ENCODE measurements at regions not wholly inside any gene's neighbourhood (a gene's known extent, or its start where the extent isn't known, plus 50 kb on each side); places are given as distances from the start of the nearest gene placed in this dataset.

DNA sequence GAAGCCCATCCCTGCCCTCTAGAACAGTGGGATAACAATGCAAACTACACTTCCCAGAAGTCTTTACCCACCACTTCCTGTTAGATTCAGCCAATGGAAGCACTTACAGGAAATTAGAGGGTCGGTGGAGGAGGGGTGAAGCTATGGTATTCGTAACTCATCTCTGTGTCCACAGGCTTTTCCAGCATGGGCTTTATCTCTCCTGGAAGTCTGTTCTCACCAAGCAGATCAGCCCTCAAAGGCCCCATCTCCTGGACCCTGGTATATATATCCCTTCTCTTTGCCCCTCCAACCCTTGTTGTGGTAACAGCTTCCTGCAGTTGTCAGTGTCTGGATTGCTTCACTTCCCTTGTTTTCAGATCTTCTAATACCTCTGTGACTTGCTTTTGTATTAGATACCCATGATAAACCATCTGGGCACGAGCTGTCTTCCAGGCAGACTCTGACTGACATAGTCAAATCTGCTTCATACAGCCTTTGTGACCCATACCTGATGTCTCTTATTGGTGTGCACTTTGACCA is 475.0 kb upstream of the POU3F3 start:
- peak overlapping the region; percentile 53 for H3K4me3 ChIP-seq (ENCODE audit: low read depth, low read length)
- H3K9ac ChIP-seq = no peak overlapping the region
- TF ChIP-seq CTCF (IDR thresholded peaks at IDR 0.05) = no peak
- no peaks in the 10 kb centered on the region for H3K36me3 ChIP-seq (ENCODE audit: control insufficient read depth, insufficient read depth, low read length)
- no peaks in the 10 kb centered on the region for H3K9me3 ChIP-seq (ENCODE audit: control insufficient read depth, low read length)
- H3K4me1 ChIP-seq = no peaks in the 10 kb centered on the region
- H3K27ac ChIP-seq = no peak overlapping the region
- H2AFZ ChIP-seq = peak overlapping the region; percentile 5
- no peaks in the 10 kb centered on the region for H3K27me3 ChIP-seq (ENCODE audit: control insufficient read depth, insufficient read depth, low read length)
- H3K4me2 ChIP-seq (ENCODE audit: low read length) = peak overlapping the region; percentile 52
- no peaks in the 10 kb centered on the region for H3K79me2 ChIP-seq

DNA sequence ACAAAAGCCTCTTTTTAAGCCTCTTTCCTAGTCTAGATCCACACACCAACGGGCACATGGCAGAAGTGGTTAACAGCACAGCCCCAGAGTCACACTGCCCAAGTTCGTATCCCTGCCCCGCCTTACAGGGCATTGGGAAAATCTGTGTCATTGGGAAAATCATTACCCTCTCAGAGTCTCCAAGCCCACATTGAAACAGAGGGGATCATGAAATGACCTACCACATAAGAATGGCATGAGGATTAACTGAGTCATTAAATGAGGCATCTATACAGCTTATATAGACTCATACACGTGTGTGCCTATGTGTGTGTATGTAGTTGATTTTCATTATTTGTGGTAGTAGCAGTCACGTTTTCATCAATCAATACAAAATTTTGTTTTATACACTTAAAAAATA is 469.0 kb upstream of the POU3F3 start:
- Histone ChIP-seq H3K79me2 (no peaks in the 10 kb centered on the region), H3K36me3 (ENCODE audit: control insufficient read depth, insufficient read depth, low read length) (no peaks in the 10 kb centered on the region), H3K27ac (no peak overlapping the region), H3K4me2 (ENCODE audit: low read length) (no peak overlapping the region), H2AFZ (no peak overlapping the region), H3K4me1 (no peaks in the 10 kb centered on the region), H3K9ac (no peak overlapping the region), H3K27me3 (ENCODE audit: control insufficient read depth, insufficient read depth, low read length) (no peaks in the 10 kb centered on the region), H3K4me3 (ENCODE audit: low read depth, low read length) (no peak overlapping the region), H3K9me3 (ENCODE audit: control insufficient read depth, low read length) (no peaks in the 10 kb centered on the region)
- TF ChIP-seq CTCF (IDR thresholded peaks at IDR 0.05) = no peak

DNA sequence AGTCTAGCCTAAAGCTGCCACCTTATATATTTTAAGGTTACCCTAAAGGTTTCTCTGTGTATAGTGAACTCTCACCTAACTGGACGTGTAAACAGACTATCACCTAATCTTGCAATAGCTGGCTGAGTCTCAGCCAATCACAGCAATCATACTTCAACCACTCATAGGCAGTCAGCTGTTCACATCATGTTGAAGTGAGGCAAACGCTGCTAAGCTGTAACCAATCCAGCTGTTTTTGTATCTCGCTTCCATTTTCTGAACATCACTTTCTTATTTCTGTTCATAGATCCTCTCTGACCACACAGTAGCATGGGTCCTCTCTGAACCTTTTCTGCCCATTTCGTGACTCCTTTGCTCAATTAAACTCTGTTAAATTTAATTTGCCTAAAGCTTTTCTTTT is 468.2 kb upstream of the POU3F3 start:
- Histone ChIP-seq H3K36me3 (ENCODE audit: control insufficient read depth, insufficient read depth, low read length) (no peaks in the 10 kb centered on the region), H3K27ac (no peak overlapping the region), H3K4me1 (no peaks in the 10 kb centered on the region), H3K9ac (no peak overlapping the region), H3K4me3 (ENCODE audit: low read depth, low read length) (no peak overlapping the region), H3K79me2 (no peaks in the 10 kb centered on the region), H3K27me3 (ENCODE audit: control insufficient read depth, insufficient read depth, low read length) (no peaks in the 10 kb centered on the region), H3K4me2 (ENCODE audit: low read length) (no peak overlapping the region), H3K9me3 (ENCODE audit: control insufficient read depth, low read length) (no peaks in the 10 kb centered on the region), H2AFZ (no peak overlapping the region)
- TF ChIP-seq CTCF (IDR thresholded peaks at IDR 0.05) = no peak

DNA sequence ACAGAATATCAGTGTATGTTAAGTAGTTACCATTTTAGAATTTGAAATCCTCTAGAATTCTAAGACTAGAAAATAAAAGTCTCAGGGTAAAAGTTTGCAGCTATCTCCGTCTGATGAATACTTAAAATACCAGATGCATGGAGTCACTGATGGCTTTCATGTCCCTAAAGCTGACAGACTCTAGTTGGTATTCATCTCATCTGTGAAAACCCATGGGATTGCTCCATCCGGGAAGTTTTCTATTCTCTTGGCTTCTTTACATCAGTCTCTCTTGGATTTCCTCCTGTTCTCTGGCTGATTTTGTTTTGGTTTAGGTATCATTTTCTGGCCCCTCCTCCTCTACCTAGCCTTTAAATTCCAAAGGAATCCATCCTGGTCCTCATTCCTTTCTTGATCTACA is 465.6 kb upstream of the POU3F3 start:
- H3K4me1 ChIP-seq = no peaks in the 10 kb centered on the region
- no peak for TF ChIP-seq CTCF (IDR thresholded peaks at IDR 0.05)
- H3K27ac ChIP-seq = no peak overlapping the region
- H3K9ac ChIP-seq = no peak overlapping the region
- no peaks in the 10 kb centered on the region for H3K9me3 ChIP-seq (ENCODE audit: control insufficient read depth, low read length)
- no peaks in the 10 kb centered on the region for H3K27me3 ChIP-seq (ENCODE audit: control insufficient read depth, insufficient read depth, low read length)
- H3K4me3 ChIP-seq (ENCODE audit: low read depth, low read length) = no peak overlapping the region
- no peak overlapping the region for H3K4me2 ChIP-seq (ENCODE audit: low read length)
- H3K36me3 ChIP-seq (ENCODE audit: control insufficient read depth, insufficient read depth, low read length) = no peaks in the 10 kb centered on the region
- H3K79me2 ChIP-seq = no peaks in the 10 kb centered on the region
- H2AFZ ChIP-seq = no peak overlapping the region

DNA sequence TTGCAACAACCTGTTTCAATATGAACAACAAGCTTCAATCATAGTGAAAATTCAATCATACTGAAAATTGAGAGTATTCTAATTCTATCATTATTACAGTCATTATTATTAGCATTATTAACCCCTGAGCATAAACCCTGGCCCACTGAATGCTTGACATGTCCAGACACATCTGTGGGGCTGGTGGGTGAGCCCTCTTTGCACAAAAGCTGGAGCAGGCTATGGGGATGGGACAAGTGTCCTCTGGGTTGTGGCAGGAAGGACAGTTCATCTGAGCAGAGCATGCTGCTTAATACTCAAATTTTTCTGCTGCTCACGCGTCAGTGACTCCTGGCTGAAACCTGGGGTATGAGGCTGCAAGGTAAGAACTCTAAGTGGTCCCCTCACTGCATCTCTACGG is 451.1 kb upstream of the POU3F3 start:
- H3K9ac ChIP-seq = no peak overlapping the region
- no peak overlapping the region for H2AFZ ChIP-seq
- no peaks in the 10 kb centered on the region for H3K27me3 ChIP-seq (ENCODE audit: control insufficient read depth, insufficient read depth, low read length)
- TF ChIP-seq CTCF (IDR thresholded peaks at IDR 0.05) = no peak
- H3K9me3 ChIP-seq (ENCODE audit: control insufficient read depth, low read length) = no peaks in the 10 kb centered on the region
- H3K4me2 ChIP-seq (ENCODE audit: low read length) = no peak overlapping the region
- H3K27ac ChIP-seq = no peak overlapping the region
- H3K79me2 ChIP-seq = no peaks in the 10 kb centered on the region
- H3K36me3 ChIP-seq (ENCODE audit: control insufficient read depth, insufficient read depth, low read length) = no peaks in the 10 kb centered on the region
- no peaks in the 10 kb centered on the region for H3K4me1 ChIP-seq
- no peak overlapping the region for H3K4me3 ChIP-seq (ENCODE audit: low read depth, low read length)
